Stomach (tissue), 8 donors: ENCODE measurements at regions not wholly inside any gene's neighbourhood (a gene's known extent, or its start where the extent isn't known, plus 50 kb on each side); places are given as distances from the start of the nearest gene placed in this dataset.

Source experiments
- DNase-seq, 2 donors: peaks; one replicate each; pipeline versions ENCODE4 v3.0.0 to v3.0.0-alpha.2; 2013 to 2019
- H3K27ac ChIP-seq, 5 donors: fragments of 200-600 bp in 4 of 5; sonication (generic) in 4 of 5; one replicate each; pipeline ENCODE4 v1.5.1; 2013 to 2019; ENCODE audit warnings: mild to moderate bottlenecking in 1 of 5, moderate library complexity in 1 of 5
- H3K27me3 ChIP-seq, 3 donors: fragments of 200-600 bp; sonication (generic); one replicate each; pipeline ENCODE4 v1.5.1; 2017 to 2019; ENCODE audit warnings: mixed run types in 1 of 3
- H3K36me3 ChIP-seq, 4 donors: fragments of 200-600 bp; sonication (generic); 1 replicate in 3 of 4; 2 replicates in 1 of 4; pipeline ENCODE4 v1.5.1; 2016 to 2019
- H3K4me1 ChIP-seq, 4 donors: fragments of 200-600 bp; sonication (generic); one replicate each; pipeline ENCODE4 v1.5.1; 2016 to 2019
- H3K4me3 ChIP-seq, 4 donors: fragments of 200-600 bp; sonication (generic) in 3 of 4; one replicate each; pipeline ENCODE4 v1.5.1; 2016 to 2019; ENCODE audit warnings: mild to moderate bottlenecking in 1 of 4
- H3K9me3 ChIP-seq, 4 donors: fragments of 200-600 bp; sonication (generic); one replicate each; pipeline ENCODE4 v1.5.1; 2016 to 2019
- EP300 ChIP-seq: sonication (generic); formaldehyde crosslinking; IDR thresholded peaks from one replicate; pipeline ENCODE4 v1.6.1; 2017; ENCODE audit warnings: antibody characterized with exemption
- POLR2A ChIP-seq, 4 donors: fragments of 450-650 bp; IDR thresholded peaks; one replicate each; pipeline ENCODE4 v1.6.1; 2016; ENCODE audit warnings: antibody characterized with exemption in 4 of 4, control low read depth in 2 of 4, mild to moderate bottlenecking in 1 of 4, moderate library complexity in 1 of 4
- POLR2AphosphoS5 ChIP-seq, 3 donors: sonication (generic); formaldehyde crosslinking; IDR thresholded peaks; one replicate each; pipeline ENCODE4 v1.6.1; 2016; ENCODE audit warnings: antibody characterized with exemption in 3 of 3
- WGBS, 5 donors: extraction: QIAGEN DNeasy Blood & Tissue Kit in 3 of 5; methylation state at CpG; one replicate each; pipeline versions ENCODE4 v1.1.5 to v1.1.7; 2013 to 2018; 5-methylcytosine and 5-hydroxymethylcytosine counted together
- intact Hi-C: fragments of 100-400 bp; cut with DNase I; formaldehyde crosslinking; loops from one replicate; pipeline ENCODE4 v1.15.1; 2023; ENCODE audit warnings: low total_unique reads
- TF ChIP-seq, protein P1 (sequence below), 7 experiments: fragments of 450-650 bp in 4 of 7; fragments of 200-600 bp in 3 of 7; sonication (generic) in 3 of 7; IDR thresholded peaks; one replicate each; pipeline ENCODE4 v1.5.1; 2016 to 2019; ENCODE audit warnings: antibody characterized with exemption in 7 of 7, control low read depth in 2 of 7, mild to moderate bottlenecking in 1 of 7
- donor health status: healthy with polysubstance abuse.
- donor health status: Bipolar disorder and iron deficiency.
- donor health status: healthy.

GRCh38 chr2:116809109-116809508 is 1005.4 kb upstream of the DDX18 start:
- DNase-seq: peak in 1 of 2 donors; percentile 24
- H3K9me3 ChIP-seq: peaks cover 0 to 8% (median 0%) of the 10 kb centered on the region in 4 donors
- intact Hi-C loops: no loop called here
- H3K27me3 ChIP-seq: no peaks in the 10 kb centered on the region
- H3K4me1 ChIP-seq: no peaks in the 10 kb centered on the region
- no peaks in the 10 kb centered on the region for H3K36me3 ChIP-seq
- no peak overlapping the region for H3K4me3 ChIP-seq
- H3K27ac ChIP-seq: no peak overlapping the region
- TF ChIP-seq, protein P1, sequence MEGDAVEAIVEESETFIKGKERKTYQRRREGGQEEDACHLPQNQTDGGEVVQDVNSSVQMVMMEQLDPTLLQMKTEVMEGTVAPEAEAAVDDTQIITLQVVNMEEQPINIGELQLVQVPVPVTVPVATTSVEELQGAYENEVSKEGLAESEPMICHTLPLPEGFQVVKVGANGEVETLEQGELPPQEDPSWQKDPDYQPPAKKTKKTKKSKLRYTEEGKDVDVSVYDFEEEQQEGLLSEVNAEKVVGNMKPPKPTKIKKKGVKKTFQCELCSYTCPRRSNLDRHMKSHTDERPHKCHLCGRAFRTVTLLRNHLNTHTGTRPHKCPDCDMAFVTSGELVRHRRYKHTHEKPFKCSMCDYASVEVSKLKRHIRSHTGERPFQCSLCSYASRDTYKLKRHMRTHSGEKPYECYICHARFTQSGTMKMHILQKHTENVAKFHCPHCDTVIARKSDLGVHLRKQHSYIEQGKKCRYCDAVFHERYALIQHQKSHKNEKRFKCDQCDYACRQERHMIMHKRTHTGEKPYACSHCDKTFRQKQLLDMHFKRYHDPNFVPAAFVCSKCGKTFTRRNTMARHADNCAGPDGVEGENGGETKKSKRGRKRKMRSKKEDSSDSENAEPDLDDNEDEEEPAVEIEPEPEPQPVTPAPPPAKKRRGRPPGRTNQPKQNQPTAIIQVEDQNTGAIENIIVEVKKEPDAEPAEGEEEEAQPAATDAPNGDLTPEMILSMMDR (IDR thresholded peaks at IDR 0.05): no peak
- TF ChIP-seq POLR2A (IDR thresholded peaks at IDR 0.05): no peak
- no peak for TF ChIP-seq POLR2AphosphoS5 (IDR thresholded peaks at IDR 0.05)

- Histone ChIP-seq H3K36me3 (no peaks in the 10 kb centered on the region), H3K27ac (no peak overlapping the region), H3K4me3 (no peak overlapping the region), H3K4me1 (no peaks in the 10 kb centered on the region), H3K27me3 (no peaks in the 10 kb centered on the region), H3K9me3 (peaks cover 0 to 8% (median 0%) of the 10 kb centered on the region in 4 donors)
- 50 to 69% (median 59%) methylated on average over 4 of the region's 4 CpGs for WGBS, 5 donors
- DNase-seq: no peak
- intact Hi-C loops: no loop called here
- no peak for TF ChIP-seq POLR2AphosphoS5 (IDR thresholded peaks at IDR 0.05)
- TF ChIP-seq POLR2A (IDR thresholded peaks at IDR 0.05): no peak
- TF ChIP-seq, protein P1 (IDR thresholded peaks at IDR 0.05): no peak
- no peak for TF ChIP-seq EP300
Observed at GRCh38 chr2:116810071-116810470, 1004.4 kb upstream of the DDX18 start.

DNA sequence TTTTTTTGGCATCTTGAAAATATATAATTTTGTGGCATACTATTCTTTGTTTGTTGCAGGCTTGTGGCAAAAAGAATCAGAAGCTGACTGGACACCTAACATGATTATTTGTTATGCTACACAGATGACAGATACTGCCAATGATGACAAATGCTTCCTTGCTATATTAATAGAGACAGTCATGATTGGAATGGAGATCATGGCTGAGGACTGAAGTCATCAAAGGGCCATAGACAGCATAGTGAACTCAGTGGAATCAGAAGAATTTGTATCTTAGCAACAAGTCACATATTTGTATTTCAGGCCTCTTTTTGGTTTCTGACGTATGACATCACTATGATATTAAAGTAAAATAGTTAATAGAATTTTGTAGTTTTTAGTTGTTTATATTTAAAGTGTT is 1003.8 kb upstream of the DDX18 start:
- H3K27me3 ChIP-seq: no peaks in the 10 kb centered on the region
- intact Hi-C loops: no loop called here
- H3K36me3 ChIP-seq: no peaks in the 10 kb centered on the region
- no peaks in the 10 kb centered on the region for H3K4me1 ChIP-seq
- TF ChIP-seq POLR2A (IDR thresholded peaks at IDR 0.05) (no peak), EP300 (no peak), POLR2AphosphoS5 (IDR thresholded peaks at IDR 0.05) (no peak)
- TF ChIP-seq, protein P1 (IDR thresholded peaks at IDR 0.05): no peak
- WGBS, 5 donors: 42 to 90% (median 82%) methylated on average over 1 of the region's 1 CpG
- H3K4me3 ChIP-seq: no peak overlapping the region
- H3K27ac ChIP-seq: no peak overlapping the region
- DNase-seq: no peak
- peaks cover 0 to 8% (median 0%) of the 10 kb centered on the region in 4 donors for H3K9me3 ChIP-seq

DNA sequence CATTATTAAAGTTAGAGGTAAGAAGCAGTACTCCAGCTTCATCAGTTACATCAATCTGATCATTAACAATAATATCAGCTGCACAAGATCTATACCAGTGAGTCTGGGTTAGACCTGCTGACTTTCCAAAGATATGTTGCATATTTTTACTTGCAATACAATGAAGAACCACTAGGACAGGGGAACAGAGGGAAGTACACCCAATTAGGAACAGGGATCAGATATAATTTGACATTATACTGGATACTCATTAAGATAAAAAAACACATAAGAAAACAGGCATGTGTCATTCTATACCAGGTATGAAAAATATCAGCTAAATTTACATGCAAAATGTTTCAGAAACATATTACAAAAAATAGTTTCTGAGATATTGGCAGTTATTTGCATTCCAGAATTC is 995.1 kb upstream of the DDX18 start:
- TF ChIP-seq POLR2A (IDR thresholded peaks at IDR 0.05): no peak
- no peak for TF ChIP-seq EP300
- TF ChIP-seq, protein P1 (IDR thresholded peaks at IDR 0.05): peak in 1 of 7 experiments; percentile 20
- no peaks in the 10 kb centered on the region for H3K36me3 ChIP-seq
- no peak overlapping the region for H3K27ac ChIP-seq
- DNase-seq: no peak
- intact Hi-C loops: no loop called here
- no peaks in the 10 kb centered on the region for H3K9me3 ChIP-seq
- H3K27me3 ChIP-seq: no peaks in the 10 kb centered on the region
- H3K4me1 ChIP-seq: no peaks in the 10 kb centered on the region
- H3K4me3 ChIP-seq: no peak overlapping the region
